ENCODE measurements at regions not wholly inside any gene's neighbourhood (a gene's known extent, or its start where the extent isn't known, plus 50 kb on each side); places are given as distances from the start of the nearest gene placed in this dataset.

GRCh38 chr13:80134346-80134745 is 206.6 kb downstream of the SPRY2 start:
- H2AFZ ChIP-seq (replicated peaks; ENCODE audit: low read length, poor library complexity), result no peak overlapping the region
- intact Hi-C loops (cut with micrococcal nuclease), result loop anchor here (5.0 kb wide), 4 partner anchors 92 to 357 kb away; partner anchors contain the start of gene SPRY2
- H3K79me1 ChIP-seq (ENCODE audit: low read depth in 1 of 2, low read length in 2 of 2), result 0 out of 4 replicates have a peak, but pooled peaks cover 0 to 4% of the 10 kb centered on the region in 2 experiments
- WGBS, 2 experiments (ENCODE audit: extremely low coverage in 2 of 2, insufficient read length in 1 of 2), result no CpG with 5 or more reads among the region's 2 CpGs
- H4K91ac ChIP-seq (ENCODE audit: insufficient read depth, low read depth, low read length), result no peak overlapping the region
- no peaks in the 10 kb centered on the region for H4K20me1 ChIP-seq (ENCODE audit: insufficient read depth, low read length)
- in situ Hi-C loops (cut with MboI; ENCODE audit: low sequenced_read_pairs), result no loop called here
- CTCF ChIA-PET, result no interaction called here
- no peak overlapping the region for H3K4me3 ChIP-seq (ENCODE audit: insufficient read depth, low read depth, low read length)
- no peaks in the 10 kb centered on the region for H3K27me3 ChIP-seq (ENCODE audit: control insufficient read depth, insufficient read depth, low read length)
- peaks cover 3% of the 10 kb centered on the region for H3K9me1 ChIP-seq (ENCODE audit: insufficient read depth, low read length)
- H2BK20ac ChIP-seq (ENCODE audit: low read depth, low read length), result no peak overlapping the region
- H2BK15ac ChIP-seq (ENCODE audit: low read depth, low read length), result no peak overlapping the region
- DNase-seq, result no peak
- no peak overlapping the region for H2BK120ac ChIP-seq (ENCODE audit: low read depth, low read length)
- no peak overlapping the region for H3K14ac ChIP-seq (replicated peaks; ENCODE audit: low read depth, low read length)
- no peak overlapping the region for H3K27ac ChIP-seq (ENCODE audit: insufficient read depth, low read length)
- H4K8ac ChIP-seq (ENCODE audit: low read depth in 2 of 2, low read length in 2 of 2), result no peak overlapping the region
- H3K56ac ChIP-seq (ENCODE audit: extremely low read depth, insufficient read depth, low read length), result no peak overlapping the region
- no peak overlapping the region for H2BK5ac ChIP-seq (ENCODE audit: low read depth, low read length, poor library complexity, severe bottlenecking)
- no peak overlapping the region for H4K5ac ChIP-seq (ENCODE audit: low read depth, low read length)
- no TSS peak for BruUV-seq (replicated peaks)
- no peak overlapping the region for H2AK5ac ChIP-seq (ENCODE audit: low read depth, low read length)
- H3K36me3 ChIP-seq (ENCODE audit: control insufficient read depth, insufficient read depth, low read length), result no peaks in the 10 kb centered on the region
- H3K18ac ChIP-seq (ENCODE audit: low read depth, low read length), result no peak overlapping the region
- no peak overlapping the region for H3K23ac ChIP-seq (ENCODE audit: low read depth, low read length)
- peaks cover 3% of the 10 kb centered on the region; the same call in 1 of the 2 replicates for H3K4me1 ChIP-seq (ENCODE audit: control insufficient read depth, insufficient read depth, low read length)
- dilution Hi-C loops (cut with HindIII; ENCODE audit: low sequenced_read_pairs, unreplicated experiment), result no loop called here
- POLR2A ChIA-PET (ENCODE audit: unreplicated experiment), result interaction anchor here (0.6 kb wide), 1 partner anchor 11 kb away, joined by 4 read pairs; no protein-coding TSS in a partner anchor
- H3K9me3 ChIP-seq (ENCODE audit: control insufficient read depth, insufficient read depth, low read length), result no peaks in the 10 kb centered on the region
- no peak for ATAC-seq (ENCODE audit: low read depth)
- H2AK9ac ChIP-seq (replicated peaks; ENCODE audit: low read depth, low read length, poor library complexity), result no peak overlapping the region
- TF ChIP-seq, protein P1, sequence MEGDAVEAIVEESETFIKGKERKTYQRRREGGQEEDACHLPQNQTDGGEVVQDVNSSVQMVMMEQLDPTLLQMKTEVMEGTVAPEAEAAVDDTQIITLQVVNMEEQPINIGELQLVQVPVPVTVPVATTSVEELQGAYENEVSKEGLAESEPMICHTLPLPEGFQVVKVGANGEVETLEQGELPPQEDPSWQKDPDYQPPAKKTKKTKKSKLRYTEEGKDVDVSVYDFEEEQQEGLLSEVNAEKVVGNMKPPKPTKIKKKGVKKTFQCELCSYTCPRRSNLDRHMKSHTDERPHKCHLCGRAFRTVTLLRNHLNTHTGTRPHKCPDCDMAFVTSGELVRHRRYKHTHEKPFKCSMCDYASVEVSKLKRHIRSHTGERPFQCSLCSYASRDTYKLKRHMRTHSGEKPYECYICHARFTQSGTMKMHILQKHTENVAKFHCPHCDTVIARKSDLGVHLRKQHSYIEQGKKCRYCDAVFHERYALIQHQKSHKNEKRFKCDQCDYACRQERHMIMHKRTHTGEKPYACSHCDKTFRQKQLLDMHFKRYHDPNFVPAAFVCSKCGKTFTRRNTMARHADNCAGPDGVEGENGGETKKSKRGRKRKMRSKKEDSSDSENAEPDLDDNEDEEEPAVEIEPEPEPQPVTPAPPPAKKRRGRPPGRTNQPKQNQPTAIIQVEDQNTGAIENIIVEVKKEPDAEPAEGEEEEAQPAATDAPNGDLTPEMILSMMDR (conservative IDR thresholded peaks at IDR 0.05; ENCODE audit: low read depth, low read length), result no peak
- no peak for TF ChIP-seq MXI1 (IDR thresholded peaks at IDR 0.05; ENCODE audit: borderline replicate concordance, low read depth, low read length)
- TF ChIP-seq BHLHE40 (IDR thresholded peaks at IDR 0.05; ENCODE audit: low read depth, low read length), result no peak
- no peak for TF ChIP-seq SMC3 (IDR thresholded peaks at IDR 0.05; ENCODE audit: low read depth, low read length)
- TF ChIP-seq POLR2A (IDR thresholded peaks at IDR 0.05; ENCODE audit: low read depth, low read length), result no peak
- no peak for TF ChIP-seq CEBPB (IDR thresholded peaks at IDR 0.05; ENCODE audit: low read depth, low read length)
- TF ChIP-seq RFX5 (IDR thresholded peaks at IDR 0.05; ENCODE audit: low read depth, low read length), result no peak
- no peak for TF ChIP-seq MAZ (IDR thresholded peaks at IDR 0.05; ENCODE audit: borderline replicate concordance, low read depth, low read length)
- TF ChIP-seq CHD1 (IDR thresholded peaks at IDR 0.05; ENCODE audit: low read depth, low read length), result no peak
- no peak for TF ChIP-seq RCOR1 (IDR thresholded peaks at IDR 0.05; ENCODE audit: insufficient replicate concordance, low read length)
- TF ChIP-seq RAD21 (IDR thresholded peaks at IDR 0.05; ENCODE audit: low read length), result no peak
- TF ChIP-seq, protein P2, sequence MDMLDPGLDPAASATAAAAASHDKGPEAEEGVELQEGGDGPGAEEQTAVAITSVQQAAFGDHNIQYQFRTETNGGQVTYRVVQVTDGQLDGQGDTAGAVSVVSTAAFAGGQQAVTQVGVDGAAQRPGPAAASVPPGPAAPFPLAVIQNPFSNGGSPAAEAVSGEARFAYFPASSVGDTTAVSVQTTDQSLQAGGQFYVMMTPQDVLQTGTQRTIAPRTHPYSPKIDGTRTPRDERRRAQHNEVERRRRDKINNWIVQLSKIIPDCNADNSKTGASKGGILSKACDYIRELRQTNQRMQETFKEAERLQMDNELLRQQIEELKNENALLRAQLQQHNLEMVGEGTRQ (IDR thresholded peaks at IDR 0.05; ENCODE audit: low read depth, low read length), result no peak
- no peak for TF ChIP-seq NFE2L2 (IDR thresholded peaks at IDR 0.05; ENCODE audit: low read depth, low read length)
- TF ChIP-seq FOS (IDR thresholded peaks at IDR 0.05; ENCODE audit: low read depth, low read length), result no peak
- no peak overlapping the region for H3K9ac ChIP-seq (ENCODE audit: low read depth, low read length)
- H3K4ac ChIP-seq (ENCODE audit: low read depth, low read length), result no peak overlapping the region
- H3K4me2 ChIP-seq (ENCODE audit: low read depth, low read length), result no peak overlapping the region

Data from IMR-90 (cell line).